ENCODE measurements at regions not wholly inside any gene's neighbourhood (a gene's known extent, or its start where the extent isn't known, plus 50 kb on each side); places are given as distances from the start of the nearest gene placed in this dataset.
A peak's percentile ranks its signal among the peaks of the same experiment; 100 is the strongest.

- DNase-seq (ENCODE audit: low spot score), result no peak
These were observed 64.3 kb downstream of the MRPL14 start for GRCh38 chr6:44062771-44063560.

- DNase-seq (ENCODE audit: low spot score), result no peak
These were observed 65.0 kb downstream of the MRPL14 start for GRCh38 chr6:44062105-44062770.

- DNase-seq (ENCODE audit: low spot score), result no peak
These were observed 65.7 kb downstream of the MRPL14 start for GRCh38 chr6:44061375-44062104.

- no peak for DNase-seq (ENCODE audit: low spot score)
These were observed 66.5 kb downstream of the MRPL14 start for GRCh38 chr6:44060612-44061374.

- peak; percentile 59 for DNase-seq (ENCODE audit: low spot score)
These were observed 67.6 kb downstream of the MRPL14 start for GRCh38 chr6:44059359-44060346.

GRCh38 chr6:44058617-44059358, 68.5 kb downstream of the MRPL14 start:
- peak; percentile 94 for DNase-seq (ENCODE audit: low spot score)

GRCh38 chr6:44057931-44058616, 69.2 kb downstream of the MRPL14 start:
- DNase-seq (ENCODE audit: low spot score), result peak; percentile 82

GRCh38 chr6:44057238-44057930, 69.9 kb downstream of the MRPL14 start:
- DNase-seq (ENCODE audit: low spot score), result peak; percentile 59

GRCh38 chr6:44056392-44057237, 70.6 kb downstream of the MRPL14 start:
- peak; percentile 91 for DNase-seq (ENCODE audit: low spot score)

- no peak for DNase-seq (ENCODE audit: low spot score)
These were observed 72.3 kb downstream of the MRPL14 start for GRCh38 chr6:44054721-44055559.

- peak; percentile 87 for DNase-seq (ENCODE audit: low spot score)
These were observed 73.3 kb downstream of the MRPL14 start for GRCh38 chr6:44053760-44054556.

GRCh38 chr6:44053106-44053756, 74.0 kb downstream of the MRPL14 start:
- no peak for DNase-seq (ENCODE audit: low spot score)

GRCh38 chr6:44052419-44053023, 74.7 kb downstream of the MRPL14 start:
- no peak for DNase-seq (ENCODE audit: low spot score)

- DNase-seq (ENCODE audit: low spot score), result peak; percentile 86
These were observed 75.7 kb downstream of the MRPL14 start for GRCh38 chr6:44051515-44051914.

All from umbilical cord (tissue), 1 donor.